CD4-positive, alpha-beta T cell treated with Interleukin-2 at 100 ng/mL for 4 hours (primary cell): ENCODE measurements at regions not wholly inside any gene's neighbourhood (a gene's known extent, or its start where the extent isn't known, plus 50 kb on each side); places are given as distances from the start of the nearest gene placed in this dataset.

Experiments
- DNase-seq: peaks from one replicate; pipeline ENCODE4 v3.0.0-alpha.2; 2020; ENCODE audit warnings: low spot score

DNA sequence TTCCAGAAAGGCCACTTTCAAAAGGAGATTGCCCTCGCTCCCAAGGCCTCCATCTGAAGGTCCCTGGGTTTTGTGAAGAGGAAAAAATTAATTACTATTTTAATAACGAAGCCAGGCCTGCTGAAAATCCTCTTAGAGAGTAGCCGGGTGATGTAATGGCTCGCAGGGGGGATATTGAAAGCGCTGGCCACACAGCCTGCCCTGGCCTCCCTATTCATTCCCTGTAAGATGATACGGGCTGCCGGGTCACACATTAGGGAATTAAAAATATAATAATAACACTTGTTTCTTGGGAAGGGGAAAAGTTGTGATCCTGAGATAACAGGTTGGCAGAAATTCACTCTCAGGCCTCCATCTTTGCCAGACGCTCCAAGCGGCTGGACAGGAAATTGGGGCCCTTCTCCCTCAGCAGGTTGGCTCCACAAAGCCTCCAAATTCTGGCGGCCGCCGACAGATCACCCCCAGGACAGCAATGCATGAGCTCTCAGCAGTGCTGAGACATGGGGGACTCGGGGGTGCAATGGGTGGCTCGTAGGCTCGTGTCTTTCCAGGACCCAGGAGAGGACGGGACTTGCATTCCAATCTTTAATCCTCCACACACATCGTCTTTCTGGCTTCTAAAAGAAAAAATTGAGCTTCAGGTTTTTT lies 299.9 kb upstream of the SALL3 start:
- DNase-seq: no peak

GRCh38 chr18:78681396-78681795 lies 298.2 kb upstream of the SALL3 start:
- no peak for DNase-seq

GRCh38 chr18:78681934-78682333 lies 297.7 kb upstream of the SALL3 start:
- DNase-seq: no peak

DNA sequence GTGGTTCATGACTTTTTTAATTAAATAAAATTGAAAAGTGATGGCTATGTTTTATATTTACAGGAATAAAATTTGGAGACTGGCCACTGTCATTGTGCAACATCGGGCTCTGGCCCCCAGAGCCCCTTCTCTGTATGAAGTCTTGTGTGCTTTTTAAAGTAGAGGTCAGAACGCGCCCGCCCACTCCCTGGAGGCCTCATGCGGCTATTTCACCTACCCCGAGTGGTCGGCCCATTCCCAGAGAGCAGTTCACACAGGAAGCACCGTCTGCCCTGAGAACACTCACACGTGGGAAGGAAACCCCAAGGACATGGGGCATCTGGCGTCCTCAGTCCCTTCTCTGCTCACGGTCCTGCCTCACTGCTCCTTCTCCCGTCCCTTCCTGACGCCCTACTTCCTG lies 296.9 kb upstream of the SALL3 start:
- no peak for DNase-seq

DNA sequence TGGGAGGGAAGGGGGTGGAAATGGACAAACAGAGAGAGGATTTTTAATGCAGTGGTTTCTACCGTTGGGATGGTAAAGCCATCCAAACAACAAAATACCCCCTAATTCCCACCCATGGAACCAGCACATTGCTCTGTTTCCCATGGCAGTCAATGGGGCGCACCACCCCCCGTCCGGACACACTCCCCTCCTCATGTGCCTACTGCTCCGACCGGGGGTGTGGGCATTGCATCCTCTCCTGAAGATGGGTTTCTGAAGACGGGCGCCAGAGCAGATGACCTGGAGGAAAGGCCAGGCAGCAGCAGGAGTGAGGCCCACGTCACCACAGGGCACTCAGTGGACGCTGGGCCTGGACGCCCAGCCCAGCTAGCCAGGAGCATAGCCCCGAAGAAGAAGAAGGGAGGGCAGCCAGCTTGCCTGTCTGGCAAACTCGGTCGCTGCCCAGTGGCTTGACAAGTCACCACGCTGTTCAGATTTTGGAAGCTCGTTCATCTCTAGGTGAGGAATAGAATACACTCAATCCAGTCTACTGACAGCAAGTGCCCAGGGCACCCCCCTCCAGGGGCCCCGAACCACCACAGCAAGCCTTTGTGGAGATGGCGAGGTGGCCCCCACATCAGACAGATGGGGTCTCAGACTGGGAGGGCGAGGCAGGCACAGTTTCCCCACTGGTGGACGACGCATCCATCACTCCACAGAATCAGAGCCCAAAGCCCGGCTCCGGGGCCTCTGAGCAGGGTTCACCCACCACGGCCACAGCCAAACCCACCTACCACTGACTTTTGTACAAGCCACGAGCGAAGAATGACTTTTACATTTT lies 296.2 kb upstream of the SALL3 start:
- no peak for DNase-seq

DNA sequence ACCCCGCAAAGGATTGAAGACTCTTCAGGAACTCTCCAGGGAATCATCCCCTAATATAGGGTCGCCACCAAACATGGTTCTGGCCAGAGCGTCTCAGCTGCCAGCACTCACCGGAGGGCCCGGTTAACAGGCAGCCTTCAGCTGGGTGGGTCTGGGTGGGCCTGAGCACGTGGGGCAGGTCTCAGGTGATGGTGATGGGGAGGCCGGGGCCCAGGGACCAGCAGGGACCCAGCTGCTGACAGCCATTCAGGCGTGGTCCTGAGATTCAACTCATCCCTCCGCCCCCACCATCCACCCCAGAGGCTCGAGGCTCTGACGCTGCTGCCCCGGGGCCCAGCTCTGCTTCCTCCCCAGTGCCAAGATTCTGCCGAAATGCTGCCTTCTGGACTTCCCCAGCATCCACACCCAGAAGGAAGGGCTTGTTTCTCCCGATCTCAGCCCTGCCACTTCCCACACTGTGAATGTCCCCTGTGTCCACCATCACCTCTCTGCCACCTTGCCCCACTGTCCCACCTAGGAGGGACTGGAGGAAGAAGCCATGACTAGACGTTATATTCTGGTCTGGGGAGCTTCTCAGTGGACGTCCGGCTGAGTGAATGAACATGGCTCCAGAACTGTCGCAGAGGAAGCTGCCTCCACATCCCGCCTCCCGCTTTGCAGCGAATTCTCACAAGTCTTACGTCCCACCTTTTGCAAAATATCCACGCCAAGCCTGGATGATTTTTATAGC lies 294.2 kb upstream of the SALL3 start:
- DNase-seq: no peak

DNA sequence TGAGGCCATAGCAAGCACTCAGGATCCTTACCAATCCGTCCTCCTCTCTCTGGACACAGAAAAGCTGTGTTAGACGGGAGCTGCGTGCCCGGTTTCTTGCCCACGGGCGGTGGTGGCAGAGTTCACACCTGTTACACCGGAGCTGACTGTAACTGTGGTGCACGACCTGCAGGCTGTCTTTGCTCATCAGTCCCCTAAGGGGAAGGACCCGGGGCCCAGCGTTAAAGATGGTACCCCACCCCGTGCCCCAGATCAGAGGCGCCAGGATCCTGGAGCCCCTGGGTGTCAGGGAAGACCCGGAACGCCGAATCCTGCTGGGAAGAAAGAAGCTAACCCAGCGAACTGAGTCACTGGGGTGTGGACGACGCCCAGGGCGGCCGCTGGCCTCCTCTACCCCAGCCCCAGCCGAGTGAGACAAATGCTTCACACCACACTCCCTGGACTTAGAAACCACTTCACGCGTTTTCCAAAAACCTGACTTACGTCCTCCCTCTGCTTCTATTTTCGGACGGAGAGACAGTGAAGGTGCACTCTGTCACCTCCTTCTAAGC lies 293.6 kb upstream of the SALL3 start:
- DNase-seq: no peak

DNA sequence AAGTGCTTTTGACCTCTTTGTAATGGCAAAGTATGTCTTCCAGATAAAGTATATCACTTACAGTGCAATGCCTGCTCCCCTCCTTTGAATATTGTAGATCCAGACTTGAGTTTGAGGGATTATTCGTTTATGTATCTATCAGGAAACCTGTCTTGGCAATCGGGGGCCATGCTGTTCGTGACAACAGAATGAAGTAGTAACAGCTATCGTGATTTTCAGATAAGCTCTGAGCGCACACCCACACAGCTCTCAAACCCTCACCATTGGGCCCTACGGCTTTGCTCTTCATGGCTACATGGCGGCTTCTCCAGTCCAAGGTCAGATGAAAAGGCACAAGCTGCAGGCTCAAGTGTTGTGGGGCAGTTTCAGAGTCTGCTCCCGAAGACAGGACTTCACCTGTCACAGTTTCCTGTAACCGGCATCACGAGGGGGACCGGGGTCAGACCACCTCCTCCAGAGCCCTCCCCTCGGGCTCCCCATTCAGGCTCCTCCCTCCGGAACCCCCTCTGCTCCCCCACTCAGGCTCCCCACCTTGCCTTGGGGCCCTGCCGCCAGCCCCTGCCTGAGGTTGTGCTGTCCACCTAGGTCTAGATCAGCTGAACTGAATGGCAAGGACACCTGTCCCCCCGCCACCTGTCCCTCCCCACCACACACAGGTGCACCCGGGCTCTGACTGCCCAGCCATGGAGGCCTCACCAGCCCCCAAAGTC lies 292.5 kb upstream of the SALL3 start:
- no peak for DNase-seq

GRCh38 chr18:78687736-78688135 lies 291.9 kb upstream of the SALL3 start:
- no peak for DNase-seq

DNA sequence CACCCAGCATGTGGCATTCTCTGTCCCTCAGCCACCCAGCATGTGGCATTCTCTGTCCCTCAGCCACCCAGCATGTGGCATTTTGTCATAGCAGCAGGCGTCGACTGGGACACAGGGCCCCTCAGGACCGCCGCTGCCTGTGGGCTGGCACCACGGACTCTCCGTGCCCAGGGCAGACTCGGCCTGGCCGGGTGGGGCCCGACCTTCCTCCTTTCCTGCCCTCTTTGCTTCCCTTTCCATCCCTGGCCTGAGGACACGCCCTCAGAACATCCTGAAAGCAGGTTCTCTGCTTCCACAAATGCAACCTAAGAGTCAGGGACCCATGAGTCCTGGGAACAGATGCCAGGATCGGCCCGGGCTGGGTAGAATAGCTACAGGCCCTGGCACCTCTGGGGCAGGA lies 291.4 kb upstream of the SALL3 start:
- no peak for DNase-seq

DNA sequence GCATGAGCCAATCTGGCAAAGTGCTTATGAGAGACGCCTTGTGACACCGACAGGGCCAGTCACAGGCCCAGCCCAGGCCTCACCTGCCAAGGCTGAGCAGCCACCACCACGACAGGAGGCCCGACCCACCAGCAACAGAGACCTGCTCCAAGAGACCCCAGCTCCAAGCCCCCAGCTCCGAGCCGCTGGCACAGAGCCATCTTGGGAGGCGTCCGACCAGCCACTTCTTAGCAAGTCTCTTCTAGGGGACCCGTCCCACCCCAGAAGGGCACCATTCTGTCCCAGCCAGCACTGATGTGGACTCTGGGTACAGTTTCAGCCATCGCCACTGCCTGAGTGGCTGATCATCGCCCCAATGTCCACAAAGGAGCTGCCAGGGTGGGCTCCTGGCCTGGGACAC lies 290.7 kb upstream of the SALL3 start:
- DNase-seq: no peak

DNA sequence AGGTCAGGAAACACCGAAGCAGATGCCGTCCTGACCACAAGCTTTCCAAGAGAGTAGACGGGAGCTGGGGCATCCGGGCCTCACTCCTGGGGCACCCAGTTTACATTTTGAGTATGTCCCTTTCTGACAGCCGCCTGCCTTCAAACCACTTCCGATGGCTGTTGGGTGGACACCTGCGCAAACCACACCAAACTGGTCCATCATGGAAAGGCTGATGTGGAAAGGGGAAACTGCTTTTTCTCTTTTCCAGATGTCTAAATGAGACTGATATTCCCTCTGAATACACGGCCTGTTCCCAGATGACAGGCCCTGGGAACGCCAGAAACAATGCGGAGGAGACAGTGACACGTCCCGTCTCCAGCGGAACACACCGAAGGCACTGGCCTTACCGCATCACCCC lies 290.0 kb upstream of the SALL3 start:
- DNase-seq: no peak

- no peak for DNase-seq
Measured at GRCh38 chr18:78692105-78692504, 287.5 kb upstream of the SALL3 start.

DNA sequence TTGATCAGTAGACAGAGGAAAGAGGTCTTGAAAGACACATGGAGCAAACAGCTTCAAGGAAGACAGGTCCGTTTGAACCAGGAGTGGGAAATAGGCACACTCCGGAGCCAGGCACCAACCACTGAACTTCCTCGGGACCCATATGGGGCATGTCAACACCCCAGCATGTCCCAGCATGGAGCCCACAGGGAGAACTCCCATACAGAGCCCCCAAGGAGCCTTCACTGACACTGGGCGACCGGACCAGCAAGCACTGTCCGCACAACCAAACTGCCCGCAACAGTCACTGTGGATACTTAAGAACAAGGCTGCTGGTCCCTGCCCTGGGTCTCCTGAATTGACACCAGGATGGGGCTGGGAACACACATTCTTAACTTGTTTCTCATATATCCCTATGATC lies 286.2 kb upstream of the SALL3 start:
- DNase-seq: no peak

GRCh38 chr18:78696698-78697435 lies 282.8 kb upstream of the SALL3 start:
- DNase-seq: no peak

- no peak for DNase-seq
Measured at GRCh38 chr18:78697446-78697845, 282.2 kb upstream of the SALL3 start.

- no peak for DNase-seq
Measured at GRCh38 chr18:78698914-78699313, 280.7 kb upstream of the SALL3 start.

- no peak for DNase-seq
Measured at GRCh38 chr18:78699499-78699898, 280.1 kb upstream of the SALL3 start.

DNA sequence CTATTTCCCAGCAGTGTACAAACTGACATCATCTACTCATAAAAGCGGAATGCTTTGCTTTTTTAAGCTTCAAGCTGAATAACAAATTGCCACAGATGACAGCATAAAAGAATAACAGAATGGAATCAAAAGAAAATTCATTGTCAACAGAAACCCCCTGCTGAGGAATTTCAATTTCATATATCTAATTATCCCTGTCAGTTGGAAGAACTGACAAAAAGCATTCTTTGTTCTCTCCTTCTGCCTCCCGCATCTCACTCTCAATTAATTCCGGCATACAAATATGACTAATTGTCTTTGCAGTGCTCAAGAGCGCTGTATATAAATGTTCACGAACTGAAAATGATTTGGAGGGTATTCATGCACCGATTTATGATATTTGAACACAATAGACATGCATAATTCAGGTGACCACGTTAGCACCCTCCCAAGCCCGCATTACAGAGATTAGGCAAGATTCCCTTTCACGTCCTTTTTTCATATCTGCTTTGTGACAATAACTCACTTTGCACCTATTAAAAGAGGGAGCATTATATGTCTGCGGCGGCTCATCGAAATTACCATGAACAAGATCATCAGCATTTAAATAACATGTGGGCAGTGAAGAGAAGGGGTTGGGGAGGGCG lies 277.7 kb upstream of the SALL3 start:
- no peak for DNase-seq

- no peak for DNase-seq
Measured at GRCh38 chr18:78703291-78703690, 276.3 kb upstream of the SALL3 start.

GRCh38 chr18:78704971-78705461 lies 274.6 kb upstream of the SALL3 start:
- no peak for DNase-seq
